ENCODE measurements at regions not wholly inside any gene's neighbourhood (a gene's known extent, or its start where the extent isn't known, plus 50 kb on each side); places are given as distances from the start of the nearest gene placed in this dataset.
"Not testable (repeated sequence)": the region's sequence is repeated elsewhere in the genome, so short reads cannot be mapped to it uniquely, and the experiment has no call there.

- not testable (repeated sequence) for DNase-seq
Observed at GRCh38 chr10:87300163-87300562, 57.4 kb upstream of the NUTM2D start.

- DNase-seq: peak; percentile 75
Observed at GRCh38 chr10:87301466-87302115, 56.0 kb upstream of the NUTM2D start.

GRCh38 chr10:87302132-87302531 lies 55.4 kb upstream of the NUTM2D start:
- DNase-seq: not testable (repeated sequence)

GRCh38 chr10:87303707-87304106 lies 53.8 kb upstream of the NUTM2D start:
- not testable (repeated sequence) for DNase-seq

- DNase-seq: not testable (repeated sequence)
Observed at GRCh38 chr10:87306681-87307080, 50.9 kb upstream of the NUTM2D start.

Data from activated CD8-positive, alpha-beta memory T cell treated with anti-CD3 and anti-CD28 coated beads for 24 hours (primary cell).